GM23338 (cell line): ENCODE measurements at regions not wholly inside any gene's neighbourhood (a gene's known extent, or its start where the extent isn't known, plus 50 kb on each side); places are given as distances from the start of the nearest gene placed in this dataset.

Source experiments
- ATAC-seq: fragments of 200-7000 bp; cut with Tn5 transposase; 3 replicates; pipeline ENCODE4 v1.9.1; 2020
- DNase-seq: peaks from one replicate; pipeline ENCODE4 v3.0.0-alpha.2; 2015; ENCODE audit warnings: low spot score
- H2AFZ ChIP-seq: fragments of 200-600 bp; sonication (generic); 2 replicates; pipeline ENCODE4 v1.8.0; 2016; ENCODE audit warnings: antibody characterized with exemption, mild to moderate bottlenecking, moderate library complexity
- H3F3A ChIP-seq: fragments of 200-600 bp; sonication (generic); replicated peaks from 2 replicates; pipeline ENCODE4 v1.8.0; 2017; ENCODE audit warnings: antibody characterized with exemption, mixed run types, low read depth
- H3K27ac ChIP-seq: fragments of 200-600 bp; sonication (generic); 2 replicates; pipeline ENCODE4 v1.6.1; 2016; ENCODE audit warnings: low read depth
- H3K27me3 ChIP-seq: fragments of 200-600 bp; sonication (generic); 2 replicates; pipeline ENCODE4 v1.8.0; 2016; ENCODE audit warnings: mild to moderate bottlenecking, mixed run types, moderate library complexity; ENCODE audit not compliant: insufficient read depth
- H3K36me3 ChIP-seq: fragments of 200-600 bp; sonication (generic); 2 replicates; pipeline ENCODE4 v1.8.0; 2016; ENCODE audit warnings: mild to moderate bottlenecking; ENCODE audit not compliant: insufficient read depth
- H3K4me1 ChIP-seq: fragments of 200-600 bp; sonication (generic); 2 replicates; pipeline ENCODE4 v1.8.0; 2016; ENCODE audit warnings: mild to moderate bottlenecking, moderate library complexity; ENCODE audit not compliant: insufficient read depth
- H3K4me2 ChIP-seq: fragments of 200-600 bp; sonication (generic); 2 replicates; pipeline ENCODE4 v1.7.1; 2017; ENCODE audit warnings: mixed run types
- H3K4me3 ChIP-seq: fragments of 200-600 bp; sonication (generic); 2 replicates; pipeline ENCODE4 v1.6.1; 2016; ENCODE audit warnings: mixed run types
- H3K79me2 ChIP-seq: fragments of 200-600 bp; sonication (generic); replicated peaks from 2 replicates; pipeline ENCODE4 v1.8.0; 2017; ENCODE audit warnings: mild to moderate bottlenecking; ENCODE audit not compliant: insufficient read depth
- H3K9me2 ChIP-seq: fragments of 200-600 bp; sonication (generic); 2 replicates; pipeline ENCODE4 v1.8.0; 2017; ENCODE audit not compliant: insufficient read depth
- H4K20me1 ChIP-seq: fragments of 200-600 bp; sonication (generic); replicated peaks from 2 replicates; pipeline ENCODE4 v1.8.0; 2017; ENCODE audit warnings: mild to moderate bottlenecking; ENCODE audit not compliant: insufficient read depth
- H3K27ac Mint-ChIP-seq: 2 replicates; pipeline ENCODE4 v1.8.0; 2020; ENCODE audit warnings: inconsistent platforms, mild to moderate bottlenecking, moderate library complexity, mixed read lengths
- H3K27me3 Mint-ChIP-seq: 3 replicates; pipeline ENCODE4 v1.8.0; 2022; ENCODE audit warnings: low read depth, mild to moderate bottlenecking, moderate library complexity, mixed read lengths, inconsistent platforms; ENCODE audit not compliant: insufficient read depth, poor library complexity
- H3K36me3 Mint-ChIP-seq: 3 replicates; pipeline ENCODE4 v1.8.0; 2021; ENCODE audit warnings: low read depth, mild to moderate bottlenecking, inconsistent platforms, moderate library complexity, mixed read lengths
- H3K4me1 Mint-ChIP-seq: 3 replicates; pipeline ENCODE4 v1.8.0; 2020; ENCODE audit warnings: mild to moderate bottlenecking, inconsistent platforms, mixed read lengths
- H3K4me3 Mint-ChIP-seq: 3 replicates; pipeline ENCODE4 v1.8.0; 2021; ENCODE audit warnings: moderate library complexity, mild to moderate bottlenecking, inconsistent platforms, mixed read lengths
- H3K9me3 Mint-ChIP-seq: 3 replicates; pipeline ENCODE4 v1.8.0; 2020; ENCODE audit warnings: moderate library complexity, mild to moderate bottlenecking, inconsistent platforms, mixed read lengths
- CREB1 ChIP-seq: fragments of 250-450 bp; sonication (Bioruptor Pico); IDR thresholded peaks from 2 replicates; pipeline ENCODE4 v1.5.0; 2020; ENCODE audit warnings: low read depth, mild to moderate bottlenecking, moderate library complexity
- EZH2 ChIP-seq: fragments of 200-600 bp; sonication (generic); IDR thresholded peaks from one replicate; pipeline ENCODE4 v1.8.0; 2017; ENCODE audit warnings: antibody characterized with exemption, mild to moderate bottlenecking, low read depth; ENCODE audit not compliant: unreplicated experiment
- EZH2phosphoT487 ChIP-seq: fragments of 200-600 bp; sonication (generic); IDR thresholded peaks from one replicate; pipeline ENCODE4 v1.8.1; 2018; ENCODE audit warnings: antibody characterized with exemption; ENCODE audit not compliant: unreplicated experiment
- JUNB ChIP-seq: IDR thresholded peaks from one replicate; pipeline ENCODE4 v1.6.1; 2016; ENCODE audit warnings: antibody characterized with exemption; ENCODE audit not compliant: unreplicated experiment
- NANOG ChIP-seq: IDR thresholded peaks from 2 replicates; pipeline ENCODE4 v1.6.1; 2016; ENCODE audit warnings: antibody characterized with exemption, borderline replicate concordance
- POLR2AphosphoS5 ChIP-seq: IDR thresholded peaks from 2 replicates; pipeline ENCODE4 v1.6.1; 2016; ENCODE audit warnings: antibody characterized with exemption, low read depth
- STAT1 ChIP-seq: IDR thresholded peaks from one replicate; pipeline ENCODE4 v1.6.1; 2016; ENCODE audit warnings: antibody characterized with exemption; ENCODE audit not compliant: unreplicated experiment
- ZNF114 ChIP-seq: fragments of 250-450 bp; sonication (Bioruptor Pico); IDR thresholded peaks from 2 replicates; pipeline ENCODE4 v1.5.0; 2020; ENCODE audit warnings: mild to moderate bottlenecking, moderate library complexity
- ZNF331 ChIP-seq: fragments of 250-450 bp; sonication (Bioruptor Pico); IDR thresholded peaks from 2 replicates; pipeline ENCODE4 v1.5.0; 2020; ENCODE audit warnings: low read depth, mild to moderate bottlenecking, moderate library complexity
- TF ChIP-seq, protein P1 (sequence below): IDR thresholded peaks from 2 replicates; pipeline ENCODE4 v1.6.1; 2016; ENCODE audit warnings: antibody characterized with exemption
- TF ChIP-seq, protein P2 (sequence below): fragments of 250-450 bp; sonication (Bioruptor Pico); IDR thresholded peaks from 2 replicates; pipeline ENCODE4 v1.5.0; 2020; ENCODE audit warnings: mild to moderate bottlenecking, moderate library complexity

DNA sequence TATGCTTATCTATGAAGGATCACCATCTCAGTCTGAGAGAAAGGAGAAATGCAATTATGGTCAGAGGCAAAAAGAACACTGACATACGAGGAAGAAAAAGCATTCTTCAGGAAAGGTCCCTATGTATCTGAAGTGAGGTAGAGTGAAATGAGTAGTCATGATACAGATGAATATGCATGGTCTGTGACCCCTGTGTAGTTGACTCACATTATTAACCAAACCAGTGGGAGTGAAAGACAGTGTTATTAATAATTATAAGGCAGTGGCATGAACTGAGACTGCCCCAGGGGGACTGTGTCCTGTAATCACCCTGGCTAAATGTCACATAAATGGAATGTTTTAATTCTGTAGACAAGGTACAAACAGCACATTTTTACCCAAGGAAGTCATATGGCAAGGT lies 1320.2 kb upstream of the PCDH9 start:
- Mint-ChIP-seq H3K36me3 (no peaks in the 10 kb centered on the region), H3K4me3 (no peak overlapping the region), H3K27me3 (peaks cover 2% of the 10 kb centered on the region), H3K4me1 (no peaks in the 10 kb centered on the region), H3K9me3 (no peaks in the 10 kb centered on the region; the same call in 2 of the 3 replicates), H3K27ac (no peak overlapping the region)
- no peak overlapping the region for H3K4me3 ChIP-seq
- no peaks in the 10 kb centered on the region for H3K79me2 ChIP-seq
- H3F3A ChIP-seq = no peaks in the 10 kb centered on the region
- ATAC-seq = no peak
- H3K36me3 ChIP-seq = no peaks in the 10 kb centered on the region
- no peak for TF ChIP-seq EZH2phosphoT487
- TF ChIP-seq, protein P1, sequence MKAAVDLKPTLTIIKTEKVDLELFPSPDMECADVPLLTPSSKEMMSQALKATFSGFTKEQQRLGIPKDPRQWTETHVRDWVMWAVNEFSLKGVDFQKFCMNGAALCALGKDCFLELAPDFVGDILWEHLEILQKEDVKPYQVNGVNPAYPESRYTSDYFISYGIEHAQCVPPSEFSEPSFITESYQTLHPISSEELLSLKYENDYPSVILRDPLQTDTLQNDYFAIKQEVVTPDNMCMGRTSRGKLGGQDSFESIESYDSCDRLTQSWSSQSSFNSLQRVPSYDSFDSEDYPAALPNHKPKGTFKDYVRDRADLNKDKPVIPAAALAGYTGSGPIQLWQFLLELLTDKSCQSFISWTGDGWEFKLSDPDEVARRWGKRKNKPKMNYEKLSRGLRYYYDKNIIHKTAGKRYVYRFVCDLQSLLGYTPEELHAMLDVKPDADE = no peak
- no peak for TF ChIP-seq POLR2AphosphoS5
- no peak for TF ChIP-seq EZH2
- no peak for TF ChIP-seq CREB1 (CRISPR knock-in tag)
- TF ChIP-seq ZNF331 = no peak
- no peak overlapping the region for H2AFZ ChIP-seq
- H3K27me3 ChIP-seq = no peaks in the 10 kb centered on the region
- H3K4me2 ChIP-seq = no peak overlapping the region
- DNase-seq = no peak
- H3K4me1 ChIP-seq = no peaks in the 10 kb centered on the region
- H3K9me2 ChIP-seq = peaks cover 22% of the 10 kb centered on the region; the same call in 1 of the 2 replicates
- H4K20me1 ChIP-seq = no peaks in the 10 kb centered on the region
- no peak overlapping the region for H3K27ac ChIP-seq

DNA sequence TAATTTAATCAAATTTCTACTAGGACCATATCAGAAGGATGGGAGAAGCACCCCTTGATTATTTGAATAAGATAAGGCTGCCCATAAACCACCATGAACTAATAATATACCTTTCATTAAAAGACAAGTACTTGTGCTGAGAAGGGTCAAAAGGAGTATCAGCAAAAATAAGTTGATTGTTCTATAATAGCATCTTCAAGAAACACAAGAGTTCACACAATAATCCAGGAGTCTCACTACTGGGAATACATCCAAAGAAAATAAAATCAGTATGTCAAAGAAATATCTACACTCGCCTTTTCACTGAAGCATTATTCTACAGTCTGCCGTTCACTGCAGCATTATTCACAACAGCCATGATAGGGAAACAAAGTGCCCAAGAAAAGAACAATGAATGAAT lies 1310.1 kb upstream of the PCDH9 start:
- Mint-ChIP-seq H3K36me3 (no peaks in the 10 kb centered on the region), H3K9me3 (no peaks in the 10 kb centered on the region), H3K4me3 (no peak overlapping the region), H3K4me1 (no peaks in the 10 kb centered on the region), H3K27ac (no peak overlapping the region), H3K27me3 (no peaks in the 10 kb centered on the region)
- Histone ChIP-seq H3F3A (no peaks in the 10 kb centered on the region), H3K36me3 (no peaks in the 10 kb centered on the region), H3K4me2 (no peak overlapping the region), H3K27me3 (no peaks in the 10 kb centered on the region), H3K79me2 (no peaks in the 10 kb centered on the region), H3K27ac (no peak overlapping the region), H4K20me1 (no peaks in the 10 kb centered on the region), H3K4me1 (no peaks in the 10 kb centered on the region), H2AFZ (no peak overlapping the region), H3K9me2 (no peaks in the 10 kb centered on the region), H3K4me3 (no peak overlapping the region)
- ATAC-seq (no peak), DNase-seq (no peak)
- TF ChIP-seq ZNF114 (CRISPR knock-in tag) (no peak), EZH2 (no peak), STAT1 (no peak), JUNB (no peak), POLR2AphosphoS5 (no peak), NANOG (no peak)
- TF ChIP-seq, protein P1 = no peak
- TF ChIP-seq, protein P2, sequence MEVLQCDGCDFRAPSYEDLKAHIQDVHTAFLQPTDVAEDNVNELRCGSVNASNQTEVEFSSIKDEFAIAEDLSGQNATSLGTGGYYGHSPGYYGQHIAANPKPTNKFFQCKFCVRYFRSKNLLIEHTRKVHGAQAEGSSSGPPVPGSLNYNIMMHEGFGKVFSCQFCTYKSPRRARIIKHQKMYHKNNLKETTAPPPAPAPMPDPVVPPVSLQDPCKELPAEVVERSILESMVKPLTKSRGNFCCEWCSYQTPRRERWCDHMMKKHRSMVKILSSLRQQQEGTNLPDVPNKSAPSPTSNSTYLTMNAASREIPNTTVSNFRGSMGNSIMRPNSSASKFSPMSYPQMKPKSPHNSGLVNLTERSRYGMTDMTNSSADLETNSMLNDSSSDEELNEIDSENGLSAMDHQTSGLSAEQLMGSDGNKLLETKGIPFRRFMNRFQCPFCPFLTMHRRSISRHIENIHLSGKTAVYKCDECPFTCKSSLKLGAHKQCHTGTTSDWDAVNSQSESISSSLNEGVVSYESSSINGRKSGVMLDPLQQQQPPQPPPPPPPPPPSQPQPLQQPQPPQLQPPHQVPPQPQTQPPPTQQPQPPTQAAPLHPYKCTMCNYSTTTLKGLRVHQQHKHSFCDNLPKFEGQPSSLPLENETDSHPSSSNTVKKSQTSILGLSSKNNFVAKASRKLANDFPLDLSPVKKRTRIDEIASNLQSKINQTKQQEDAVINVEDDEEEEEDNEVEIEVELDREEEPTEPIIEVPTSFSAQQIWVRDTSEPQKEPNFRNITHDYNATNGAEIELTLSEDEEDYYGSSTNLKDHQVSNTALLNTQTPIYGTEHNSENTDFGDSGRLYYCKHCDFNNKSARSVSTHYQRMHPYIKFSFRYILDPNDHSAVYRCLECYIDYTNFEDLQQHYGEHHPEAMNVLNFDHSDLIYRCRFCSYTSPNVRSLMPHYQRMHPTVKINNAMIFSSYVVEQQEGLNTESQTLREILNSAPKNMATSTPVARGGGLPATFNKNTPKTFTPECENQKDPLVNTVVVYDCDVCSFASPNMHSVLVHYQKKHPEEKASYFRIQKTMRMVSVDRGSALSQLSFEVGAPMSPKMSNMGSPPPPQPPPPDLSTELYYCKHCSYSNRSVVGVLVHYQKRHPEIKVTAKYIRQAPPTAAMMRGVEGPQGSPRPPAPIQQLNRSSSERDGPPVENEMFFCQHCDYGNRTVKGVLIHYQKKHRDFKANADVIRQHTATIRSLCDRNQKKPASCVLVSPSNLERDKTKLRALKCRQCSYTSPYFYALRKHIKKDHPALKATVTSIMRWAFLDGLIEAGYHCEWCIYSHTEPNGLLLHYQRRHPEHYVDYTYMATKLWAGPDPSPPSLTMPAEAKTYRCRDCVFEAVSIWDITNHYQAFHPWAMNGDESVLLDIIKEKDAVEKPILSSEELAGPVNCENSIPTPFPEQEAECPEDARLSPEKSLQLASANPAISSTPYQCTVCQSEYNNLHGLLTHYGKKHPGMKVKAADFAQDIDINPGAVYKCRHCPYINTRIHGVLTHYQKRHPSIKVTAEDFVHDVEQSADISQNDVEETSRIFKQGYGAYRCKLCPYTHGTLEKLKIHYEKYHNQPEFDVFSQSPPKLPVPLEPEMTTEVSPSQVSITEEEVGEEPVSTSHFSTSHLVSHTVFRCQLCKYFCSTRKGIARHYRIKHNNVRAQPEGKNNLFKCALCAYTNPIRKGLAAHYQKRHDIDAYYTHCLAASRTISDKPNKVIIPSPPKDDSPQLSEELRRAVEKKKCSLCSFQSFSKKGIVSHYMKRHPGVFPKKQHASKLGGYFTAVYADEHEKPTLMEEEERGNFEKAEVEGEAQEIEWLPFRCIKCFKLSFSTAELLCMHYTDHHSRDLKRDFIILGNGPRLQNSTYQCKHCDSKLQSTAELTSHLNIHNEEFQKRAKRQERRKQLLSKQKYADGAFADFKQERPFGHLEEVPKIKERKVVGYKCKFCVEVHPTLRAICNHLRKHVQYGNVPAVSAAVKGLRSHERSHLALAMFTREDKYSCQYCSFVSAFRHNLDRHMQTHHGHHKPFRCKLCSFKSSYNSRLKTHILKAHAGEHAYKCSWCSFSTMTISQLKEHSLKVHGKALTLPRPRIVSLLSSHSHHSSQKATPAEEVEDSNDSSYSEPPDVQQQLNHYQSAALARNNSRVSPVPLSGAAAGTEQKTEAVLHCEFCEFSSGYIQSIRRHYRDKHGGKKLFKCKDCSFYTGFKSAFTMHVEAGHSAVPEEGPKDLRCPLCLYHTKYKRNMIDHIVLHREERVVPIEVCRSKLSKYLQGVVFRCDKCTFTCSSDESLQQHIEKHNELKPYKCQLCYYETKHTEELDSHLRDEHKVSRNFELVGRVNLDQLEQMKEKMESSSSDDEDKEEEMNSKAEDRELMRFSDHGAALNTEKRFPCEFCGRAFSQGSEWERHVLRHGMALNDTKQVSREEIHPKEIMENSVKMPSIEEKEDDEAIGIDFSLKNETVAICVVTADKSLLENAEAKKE (CRISPR knock-in tag) = no peak
